ENCODE measurements at regions not wholly inside any gene's neighbourhood (a gene's known extent, or its start where the extent isn't known, plus 50 kb on each side); places are given as distances from the start of the nearest gene placed in this dataset.

DNA sequence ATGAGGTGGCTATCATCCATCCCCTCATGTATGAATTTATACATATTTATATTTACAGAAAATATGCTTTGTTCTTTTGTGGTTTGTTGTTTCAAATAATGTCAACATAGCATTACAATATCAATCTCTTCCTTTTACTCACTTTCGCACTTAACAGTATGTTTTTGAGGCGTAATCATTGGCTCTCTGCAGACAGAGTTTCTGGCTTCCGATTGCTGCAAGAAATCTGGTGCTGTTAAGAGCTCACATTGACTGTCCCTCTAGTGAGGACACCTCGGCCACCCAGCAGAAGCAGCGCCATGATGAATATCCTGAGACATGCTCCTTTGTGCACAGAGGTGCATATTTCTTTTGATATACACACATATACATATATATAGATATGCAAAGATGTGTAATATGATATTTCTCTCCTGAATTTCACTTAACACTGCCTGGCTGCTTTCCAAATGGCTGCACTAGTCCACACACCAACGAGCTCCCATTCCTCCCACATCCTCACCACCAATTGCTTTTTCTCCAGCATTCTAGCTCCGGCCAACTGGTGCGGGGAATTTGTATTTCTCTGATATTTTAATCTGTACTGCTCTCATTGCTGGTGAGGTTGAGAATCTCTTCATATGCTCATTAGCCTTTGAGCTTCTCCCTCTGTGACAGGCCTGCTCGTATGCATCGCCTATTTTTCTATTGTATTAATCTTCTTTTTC, 248.4 kb downstream of the SIPA1L2 start:
- no peak for DNase-seq

DNA sequence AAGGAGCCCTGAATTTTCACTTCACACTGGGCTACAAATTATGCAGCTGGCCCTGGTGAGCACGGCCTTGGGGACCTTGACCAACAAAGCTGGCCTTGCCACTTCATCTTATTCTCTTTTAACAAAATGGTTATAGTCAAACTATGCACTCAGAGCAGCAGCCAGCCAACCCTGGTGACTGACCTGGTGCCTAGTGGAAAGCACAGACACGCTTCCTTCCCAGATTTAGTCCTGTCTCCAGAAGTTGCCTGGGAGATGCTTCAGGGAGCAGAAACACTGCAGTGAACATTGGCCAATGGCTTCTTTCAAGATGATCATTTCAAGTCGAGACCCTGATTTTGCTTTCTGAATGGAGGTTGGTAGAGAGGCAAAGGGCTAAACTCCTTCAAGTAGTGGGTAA, 249.3 kb downstream of the SIPA1L2 start:
- DNase-seq, result no peak

DNA sequence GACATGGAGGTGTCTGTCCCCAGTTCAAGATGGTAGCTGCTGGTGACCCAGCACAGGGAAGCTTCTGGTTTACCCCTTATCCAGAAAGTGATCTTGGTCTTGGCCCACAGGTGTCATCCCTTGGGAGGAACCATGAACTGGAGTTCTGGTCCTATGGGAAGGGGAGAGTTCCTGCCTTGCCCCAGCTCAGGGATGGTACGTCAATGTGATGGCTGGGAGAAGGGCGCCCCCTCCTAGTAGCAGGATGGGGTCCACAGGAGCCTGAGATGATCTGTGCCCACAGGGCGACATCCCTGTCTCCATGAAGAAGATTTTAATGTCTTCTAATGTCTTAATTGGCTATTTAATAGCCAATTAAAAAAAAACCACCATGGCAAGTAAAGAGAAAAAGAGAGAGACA, 249.8 kb downstream of the SIPA1L2 start:
- DNase-seq, result no peak

DNA sequence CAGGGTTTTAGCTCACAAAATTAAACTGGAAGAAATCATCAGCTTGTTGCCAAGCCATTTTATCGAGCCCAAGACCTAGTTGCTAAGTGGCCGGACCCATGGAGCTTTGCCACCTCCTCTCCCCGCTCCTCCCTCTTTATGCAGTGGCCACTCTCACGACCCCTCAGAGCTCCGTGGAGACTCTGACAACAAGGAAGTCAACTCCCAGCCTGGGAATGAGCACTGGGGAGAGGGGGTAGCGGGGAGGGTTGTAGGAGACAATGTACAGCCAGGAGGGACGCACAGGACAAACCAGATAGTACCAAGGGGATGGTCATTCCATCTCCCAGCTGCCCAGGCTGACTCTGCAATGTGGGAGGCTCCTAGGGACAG, 250.9 kb downstream of the SIPA1L2 start:
- no peak for DNase-seq

DNA sequence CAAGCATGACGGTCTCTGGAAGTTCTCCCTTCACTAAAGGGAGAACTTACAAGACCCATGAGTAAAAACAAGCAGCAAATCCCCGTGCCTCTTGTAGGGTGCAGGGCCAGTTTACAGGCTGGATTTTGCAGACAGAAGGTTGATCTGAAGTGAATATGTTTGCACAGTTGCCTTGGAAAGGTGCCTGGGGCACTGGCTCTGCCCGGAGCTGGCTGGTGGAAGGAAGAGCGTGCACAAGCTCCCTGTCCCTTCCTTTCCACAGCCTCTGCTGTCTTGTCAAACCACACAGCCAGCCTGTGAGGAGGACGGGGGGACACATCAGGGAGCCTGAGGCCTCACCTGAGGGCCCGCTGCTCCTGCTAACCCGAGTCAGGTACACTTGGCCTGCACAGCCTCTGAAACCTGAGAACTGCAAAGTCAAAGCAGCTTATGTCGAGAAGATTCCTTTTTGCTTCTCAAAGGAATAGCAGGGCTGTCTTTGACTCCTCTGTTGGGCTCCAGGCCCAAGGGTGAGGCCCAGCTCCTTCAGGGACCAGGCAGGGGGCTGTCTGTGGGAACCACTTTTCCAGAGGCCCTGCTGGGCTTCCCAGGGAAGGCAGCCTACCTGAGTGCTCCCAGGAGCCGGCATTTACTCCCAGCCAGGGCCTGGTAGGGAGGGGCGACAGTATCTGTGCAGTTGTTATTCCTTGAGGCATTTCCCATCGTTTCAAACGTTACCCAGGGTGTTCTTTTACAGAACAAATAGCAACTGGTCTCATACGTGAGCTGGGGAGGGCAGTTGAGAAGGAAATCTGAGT, 251.5 kb downstream of the SIPA1L2 start:
- no peak for DNase-seq

DNA sequence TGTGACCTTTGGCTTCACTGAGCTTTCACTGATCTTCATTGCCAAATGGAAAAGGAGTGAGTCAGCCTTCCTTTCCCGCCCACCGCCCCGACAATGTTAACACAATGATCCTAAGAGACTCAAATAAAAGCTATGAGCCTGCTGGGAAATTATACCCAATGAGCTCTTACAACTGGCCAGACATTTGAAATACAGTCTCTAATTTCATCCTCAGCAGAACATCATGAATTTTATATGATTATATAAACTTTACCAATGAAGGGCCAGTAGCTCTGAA, 252.5 kb downstream of the SIPA1L2 start:
- no peak for DNase-seq

DNA sequence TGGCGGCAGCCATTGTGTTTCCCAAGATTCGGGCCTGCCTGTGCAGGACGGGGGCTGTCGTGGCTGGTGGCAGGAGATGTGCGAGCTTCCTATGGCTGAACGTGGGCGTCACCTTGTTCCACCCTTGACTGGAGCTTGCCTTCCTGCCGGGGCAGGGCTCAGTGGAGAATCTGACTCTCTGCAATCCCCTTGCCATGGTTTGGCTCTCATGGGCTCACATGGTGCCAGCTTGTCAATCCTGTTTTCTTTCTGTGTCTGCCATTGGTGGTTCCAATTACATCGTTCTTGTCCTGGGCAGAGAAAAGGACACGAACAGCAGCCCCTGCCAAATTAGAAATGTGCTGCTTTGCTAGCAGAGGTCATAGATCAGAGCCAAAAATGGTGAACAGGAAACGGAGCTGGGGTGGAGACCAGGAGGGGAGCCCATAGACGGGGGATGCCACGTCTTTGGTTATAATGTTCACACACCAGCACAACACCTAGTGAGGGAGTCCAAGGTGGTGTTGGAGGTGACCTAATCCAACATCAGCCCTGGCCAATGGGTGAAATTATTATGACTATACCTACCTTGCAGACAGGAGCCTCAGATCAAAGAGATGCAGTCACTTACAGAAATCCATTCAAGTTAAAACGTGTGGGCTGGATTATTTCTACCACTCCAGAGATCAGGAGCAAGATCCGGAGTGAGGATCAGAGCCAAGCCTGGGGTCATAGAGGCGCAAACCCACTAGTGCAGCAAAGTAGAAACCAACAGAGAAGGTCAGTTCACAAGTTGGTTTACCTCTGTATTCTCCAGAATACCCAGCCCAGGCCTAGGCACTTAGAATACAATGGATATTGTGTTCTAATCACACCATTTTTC, 253.1 kb downstream of the SIPA1L2 start:
- no peak for DNase-seq

DNA sequence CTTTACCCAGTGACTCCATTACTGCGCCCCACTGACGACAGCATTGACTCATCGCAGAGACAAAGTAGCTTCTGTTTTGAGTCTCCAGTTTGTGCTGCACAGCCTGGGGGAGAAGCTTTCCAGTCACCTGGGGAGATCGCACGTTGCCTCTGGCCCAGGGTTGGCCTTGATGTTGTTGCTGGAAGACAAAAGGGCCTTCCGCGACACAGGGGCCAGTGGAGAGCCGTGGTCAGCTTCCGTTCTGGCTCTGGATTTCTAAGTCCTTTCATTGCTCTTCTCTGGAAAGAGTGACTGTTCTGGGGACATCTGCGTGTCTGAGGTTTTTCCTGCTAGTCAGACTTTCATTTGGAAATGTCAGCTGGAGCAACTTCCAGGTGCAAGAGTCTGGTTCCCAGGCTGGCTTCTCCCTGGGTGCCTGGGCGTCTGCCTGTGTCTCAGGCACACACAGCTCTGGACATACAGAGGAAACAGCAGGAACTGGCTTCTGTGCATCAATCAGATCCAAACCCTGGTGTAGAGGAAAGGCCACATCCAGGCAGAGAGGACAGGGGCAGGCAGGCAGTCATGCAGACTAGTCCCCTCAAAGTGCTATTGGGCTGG, 257.0 kb downstream of the SIPA1L2 start:
- DNase-seq, result no peak

DNA sequence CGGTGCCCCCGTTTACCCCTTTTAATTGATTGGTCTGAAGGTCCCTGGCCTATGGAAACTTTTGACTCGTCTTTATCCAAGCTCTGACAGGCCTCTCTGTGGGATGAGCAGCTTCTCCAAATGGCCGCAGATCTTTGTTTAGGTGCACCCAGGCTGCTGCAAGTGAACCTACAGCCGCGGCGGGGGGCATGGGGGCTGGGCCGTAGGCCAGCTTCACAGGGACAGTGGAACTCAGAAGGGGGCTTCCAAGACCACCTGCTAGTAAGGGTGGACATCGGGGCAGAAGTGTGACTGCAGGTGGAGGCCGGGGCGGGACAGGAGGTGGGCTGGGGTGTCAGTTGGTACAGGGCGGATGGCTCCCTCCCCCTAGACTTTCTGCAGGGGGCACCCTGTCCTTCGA, 257.5 kb downstream of the SIPA1L2 start:
- DNase-seq, result no peak

DNA sequence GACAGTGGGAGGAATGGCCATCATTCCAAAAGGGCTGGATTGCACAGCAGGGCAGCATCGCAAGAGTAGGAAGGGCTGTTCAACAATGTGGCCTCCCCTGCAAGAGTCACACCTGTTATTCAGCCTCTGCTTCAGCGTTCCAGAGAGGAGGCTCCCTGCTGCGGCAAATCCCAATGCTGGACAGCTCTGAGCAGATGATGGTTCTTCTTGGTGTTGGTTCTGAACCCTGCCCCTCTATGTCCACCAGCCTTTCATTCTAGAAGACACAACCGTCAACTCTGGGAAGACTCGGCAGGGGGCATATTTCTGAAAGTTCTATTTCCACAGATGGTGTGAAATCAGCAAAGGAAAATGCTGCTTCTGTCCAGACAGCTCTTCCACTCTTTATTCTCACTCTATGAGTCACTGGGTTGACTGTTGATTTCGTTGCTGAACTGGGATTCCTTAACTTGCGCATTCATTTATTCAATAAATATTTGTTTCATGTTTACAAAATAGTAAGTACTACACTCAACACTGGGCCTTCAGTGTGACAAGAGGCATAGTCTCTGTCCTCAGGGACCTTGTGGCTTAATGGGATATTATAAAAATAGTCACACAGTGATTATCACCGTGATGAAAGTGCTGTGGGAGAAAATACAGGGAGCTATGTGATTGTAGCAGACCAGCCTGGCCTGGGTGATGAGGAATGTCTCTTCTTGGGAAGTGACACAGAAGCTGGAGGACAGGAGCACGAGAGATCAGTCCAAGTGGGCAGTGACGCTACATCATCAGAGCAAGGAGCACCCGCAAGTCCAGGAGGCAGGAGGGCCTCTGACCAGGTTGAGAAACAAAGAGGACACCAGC, 260.3 kb downstream of the SIPA1L2 start:
- DNase-seq, result no peak

DNA sequence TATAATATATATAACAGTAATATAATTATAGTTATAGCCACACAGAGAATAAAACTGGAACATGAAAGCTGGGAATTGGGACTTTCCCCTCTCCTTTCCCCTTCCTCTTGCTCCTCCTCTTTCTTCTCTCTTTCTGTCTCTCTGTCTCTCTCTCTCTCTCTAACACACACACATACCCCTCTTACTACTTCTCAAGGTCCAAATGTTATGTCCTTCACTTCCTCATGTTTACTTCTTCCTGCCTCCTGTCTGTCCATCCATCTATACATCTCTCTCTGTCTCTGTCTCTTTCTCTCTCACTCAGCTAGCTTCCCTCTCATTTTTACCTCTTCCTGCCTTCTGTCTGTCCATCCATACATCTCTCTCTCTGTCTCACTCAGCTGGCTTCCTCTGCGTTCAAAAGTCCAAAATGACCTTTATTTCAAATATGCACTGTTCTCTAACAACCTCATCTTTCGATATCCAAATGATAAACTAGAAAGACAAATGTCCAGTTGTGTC, 261.1 kb downstream of the SIPA1L2 start:
- no peak for DNase-seq

DNA sequence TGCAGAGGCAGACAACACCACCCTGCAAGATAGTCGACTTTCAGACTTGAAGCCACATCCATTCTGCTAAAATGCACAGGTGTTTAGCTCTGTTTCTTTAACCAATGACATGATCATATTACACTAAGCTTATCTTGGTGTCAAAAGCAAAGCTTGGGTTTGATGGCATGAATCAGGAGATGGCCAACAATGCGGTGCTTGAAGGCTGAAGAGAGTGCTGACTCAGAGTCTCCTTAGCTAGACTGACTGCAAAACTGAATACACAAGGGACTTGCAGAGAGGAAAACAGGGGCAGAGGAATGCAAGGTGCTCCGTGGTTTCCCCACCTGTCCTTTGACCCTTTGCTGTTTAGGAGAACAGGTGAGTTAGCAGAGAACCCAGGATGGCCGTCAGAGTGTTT, 262.6 kb downstream of the SIPA1L2 start:
- DNase-seq, result no peak

DNA sequence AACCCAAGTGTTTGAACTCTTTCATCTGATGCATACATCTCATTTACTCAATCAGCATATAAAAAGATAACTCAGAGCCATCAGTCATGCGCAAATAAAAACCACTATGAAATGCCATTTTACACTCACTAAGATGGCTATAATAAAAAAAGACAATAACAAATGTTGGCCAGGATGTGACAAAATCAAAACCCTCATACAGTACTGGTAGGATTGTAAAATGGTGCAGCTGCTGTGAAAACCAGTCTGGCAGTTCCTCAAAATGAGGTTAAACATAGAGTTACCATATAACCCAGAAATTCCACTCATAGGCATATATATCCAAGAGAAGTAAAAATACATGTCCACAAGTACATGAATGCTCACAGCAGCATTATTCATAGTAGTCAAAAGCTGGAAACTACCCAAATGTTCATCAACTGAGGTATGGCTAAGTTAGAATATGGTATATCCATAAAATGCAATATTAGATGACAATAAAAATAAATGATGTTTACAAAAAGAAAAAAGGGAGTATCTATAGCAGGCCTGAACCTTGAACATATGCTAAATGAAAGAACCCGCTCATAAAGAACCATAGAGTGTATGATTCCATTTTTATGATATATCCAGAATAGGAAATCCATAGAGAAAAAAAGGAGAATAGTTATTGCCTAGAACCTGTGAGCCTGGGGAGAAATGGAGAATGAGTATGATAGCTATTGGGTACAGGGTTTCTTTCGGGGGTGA, 265.1 kb downstream of the SIPA1L2 start:
- DNase-seq, result no peak

DNA sequence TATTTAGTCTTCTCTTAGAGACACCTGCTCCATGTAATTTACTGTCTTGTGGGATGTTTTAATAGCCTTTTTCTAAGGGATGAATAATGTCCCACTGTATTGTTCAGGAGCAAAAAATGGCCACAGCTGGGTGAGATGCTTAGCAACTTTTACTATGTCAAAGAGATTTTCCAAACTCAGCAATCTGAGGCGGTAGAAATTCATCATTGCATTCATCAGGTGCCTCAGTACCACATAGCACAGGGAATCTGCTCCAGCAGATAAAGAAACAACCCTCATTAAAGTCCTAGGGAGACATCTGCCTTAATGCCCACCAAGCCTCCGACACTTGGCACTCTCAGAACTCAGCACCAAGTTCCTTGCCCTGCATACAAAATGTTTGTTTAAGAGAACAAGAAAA, 266.9 kb downstream of the SIPA1L2 start:
- DNase-seq, result no peak

DNA sequence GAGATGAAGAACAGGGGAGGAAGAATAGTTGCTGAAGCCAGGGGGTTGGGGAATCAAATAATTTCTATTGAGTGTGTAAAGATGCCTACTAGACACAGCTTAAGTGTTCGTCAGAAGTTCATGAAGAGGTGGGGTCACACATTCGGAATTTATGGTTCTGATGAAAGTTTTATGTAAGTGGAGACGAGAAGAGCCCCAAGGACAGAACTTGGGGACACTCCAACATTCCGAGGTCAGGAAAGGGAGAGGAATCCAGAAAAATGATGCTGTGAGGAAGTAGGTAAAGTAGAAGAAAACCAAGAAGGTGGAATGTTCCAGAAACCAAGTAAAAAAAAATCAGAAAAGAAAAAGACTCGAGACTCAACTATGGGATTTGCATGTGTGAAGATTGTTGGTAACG, 272.5 kb downstream of the SIPA1L2 start:
- no peak for DNase-seq

DNA sequence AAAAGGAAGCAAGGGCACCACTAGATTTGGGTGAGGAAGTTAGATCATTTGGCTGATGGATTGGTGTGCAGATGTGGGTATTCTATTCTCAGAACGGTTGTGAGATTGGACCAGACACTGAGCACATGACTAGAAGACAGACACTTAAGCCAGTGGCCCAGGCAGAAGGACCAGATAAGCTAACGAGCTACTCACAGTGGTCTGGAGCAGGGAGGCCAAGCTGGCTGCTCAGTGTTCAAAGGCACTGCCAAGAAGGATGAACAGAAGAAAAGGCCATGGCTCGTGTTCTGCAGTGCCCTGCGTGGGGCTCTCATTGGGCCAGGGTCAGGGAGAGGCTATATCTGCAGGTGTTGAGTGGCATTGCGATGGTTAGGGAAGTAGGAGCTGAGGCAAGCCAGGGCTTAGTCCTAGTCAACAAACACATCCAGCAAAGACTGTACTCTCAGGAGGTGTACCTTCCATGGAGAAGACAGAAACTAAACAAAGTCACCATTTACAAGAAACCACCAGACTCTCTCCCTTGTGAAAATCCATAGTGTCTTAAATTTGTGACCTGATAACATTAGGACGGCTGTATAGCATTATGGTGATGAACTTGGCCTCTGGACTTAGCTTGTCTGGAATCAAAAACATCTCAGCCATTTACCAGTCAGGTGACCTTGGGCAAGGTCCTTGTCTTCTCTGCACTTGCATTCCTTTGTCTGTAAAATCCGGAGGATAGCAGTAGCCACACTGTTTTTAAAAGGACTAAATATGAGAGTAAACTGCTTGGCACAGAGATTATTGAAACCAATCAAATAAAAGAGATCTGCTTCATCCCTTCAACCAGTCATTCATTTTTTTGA, 274.5 kb downstream of the SIPA1L2 start:
- no peak for DNase-seq

DNA sequence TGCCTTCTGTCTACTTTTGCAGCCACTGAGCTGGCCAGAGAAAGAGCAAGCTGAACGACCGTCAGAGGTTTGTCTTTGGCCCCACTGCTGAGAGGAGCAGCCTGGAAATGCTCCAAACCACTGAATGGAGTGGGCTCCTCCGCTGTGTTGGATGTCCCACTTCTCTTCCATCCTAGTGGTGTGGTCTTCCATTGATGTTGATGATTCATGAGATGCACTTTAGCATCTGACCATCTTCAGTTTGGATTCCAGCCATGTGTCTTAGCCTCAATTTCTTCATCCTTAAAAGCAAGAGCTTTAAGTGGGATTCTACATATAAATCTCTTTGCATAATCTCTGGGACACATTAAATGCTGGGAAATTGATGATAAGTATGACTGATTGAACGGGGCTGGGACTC, 276.9 kb downstream of the SIPA1L2 start:
- no peak for DNase-seq

DNA sequence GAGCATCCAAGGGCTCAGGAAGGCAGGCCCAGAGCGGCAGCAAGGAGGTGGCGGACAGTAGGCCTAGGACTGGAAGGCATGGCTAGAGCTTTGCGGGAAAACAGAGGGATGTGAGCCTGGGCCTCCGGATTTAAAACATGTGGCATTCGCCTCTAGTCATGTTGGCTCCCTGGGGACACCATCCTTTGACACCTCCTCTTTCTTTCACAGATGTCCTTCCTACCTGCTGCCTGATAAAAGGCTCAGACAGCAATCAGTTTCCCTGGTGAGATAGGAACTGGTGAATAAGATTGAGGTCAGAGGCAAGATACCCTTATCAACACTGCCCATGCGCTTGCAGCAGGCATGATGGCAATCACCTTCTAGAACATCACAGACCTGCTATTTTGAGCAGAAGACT, 277.6 kb downstream of the SIPA1L2 start:
- DNase-seq, result no peak

DNA sequence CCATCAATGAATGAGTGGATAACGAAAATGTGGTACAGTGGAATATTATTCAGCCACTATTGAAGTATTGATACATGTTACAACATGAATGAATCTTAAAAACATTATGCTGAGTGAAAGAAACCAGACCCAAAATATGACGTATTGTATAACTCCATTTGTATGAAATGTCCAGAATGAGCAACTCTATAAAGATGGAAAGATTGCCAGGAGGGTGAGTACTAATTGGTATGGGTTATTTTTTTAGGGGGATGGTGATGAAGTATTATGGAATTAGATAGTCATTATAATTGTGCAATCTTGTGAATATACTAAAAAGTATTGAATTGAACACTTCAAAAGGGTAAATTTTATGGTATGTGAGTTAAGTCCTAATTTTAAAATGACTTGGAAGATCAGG, 278.6 kb downstream of the SIPA1L2 start:
- DNase-seq, result no peak

DNA sequence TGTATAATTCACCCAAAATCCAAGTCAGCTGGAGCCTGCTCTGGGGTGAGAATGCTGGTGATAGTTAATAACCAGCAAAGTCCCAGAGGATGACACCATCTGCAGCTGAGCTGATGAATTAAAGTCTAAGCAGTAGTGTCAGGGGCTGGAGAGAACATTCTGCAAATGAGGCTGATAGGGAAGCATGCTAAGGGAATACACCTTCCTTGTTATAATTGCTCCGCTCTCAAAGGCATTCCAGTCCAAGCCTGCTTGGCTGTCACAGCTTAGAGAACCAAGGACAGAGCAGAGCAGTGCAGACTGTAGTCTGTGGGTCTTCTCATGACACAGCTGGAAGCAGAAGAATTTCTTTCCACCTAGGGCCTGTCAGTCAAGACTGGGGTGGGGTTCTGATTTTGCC, 283.1 kb downstream of the SIPA1L2 start:
- no peak for DNase-seq
